HG02885 (cell line): ENCODE measurements at regions not wholly inside any gene's neighbourhood (a gene's known extent, or its start where the extent isn't known, plus 50 kb on each side); places are given as distances from the start of the nearest gene placed in this dataset.

ENCODE experiments used
- ATAC-seq: cut with Tn5 transposase; IDR thresholded peaks from one replicate; pipeline ENCODE4 v1.9.1; 2021; ENCODE audit warnings: mild to moderate bottlenecking; ENCODE audit not compliant: unreplicated experiment, poor library complexity

- no peak for ATAC-seq
Observed at GRCh38 chr5:28574606-28575005, 1536.2 kb upstream of the CDH9 start.

GRCh38 chr5:28567048-28567447, 1528.7 kb upstream of the CDH9 start:
- no peak for ATAC-seq

- no peak for ATAC-seq
Observed at GRCh38 chr5:28561522-28561921, 1523.1 kb upstream of the CDH9 start.

- no peak for ATAC-seq
Observed at GRCh38 chr5:28558196-28558595, 1519.8 kb upstream of the CDH9 start.

- no peak for ATAC-seq
Observed at GRCh38 chr5:28557114-28557513, 1518.7 kb upstream of the CDH9 start.

GRCh38 chr5:28549588-28549987, 1511.2 kb upstream of the CDH9 start:
- ATAC-seq: no peak

- no peak for ATAC-seq
Observed at GRCh38 chr5:28548856-28549255, 1510.5 kb upstream of the CDH9 start.

GRCh38 chr5:28544501-28544900, 1506.1 kb upstream of the CDH9 start:
- ATAC-seq: no peak

- ATAC-seq: no peak
Observed at GRCh38 chr5:28543473-28544098, 1505.2 kb upstream of the CDH9 start.

- no peak for ATAC-seq
Observed at GRCh38 chr5:28542987-28543386, 1504.6 kb upstream of the CDH9 start.

GRCh38 chr5:28523888-28524635, 1485.7 kb upstream of the CDH9 start:
- no peak for ATAC-seq

- no peak for ATAC-seq
Observed at GRCh38 chr5:28523416-28523815, 1485.0 kb upstream of the CDH9 start.

GRCh38 chr5:28517691-28518090, 1479.3 kb upstream of the CDH9 start:
- no peak for ATAC-seq

- no peak for ATAC-seq
Observed at GRCh38 chr5:28516722-28517121, 1478.3 kb upstream of the CDH9 start.

- no peak for ATAC-seq
Observed at GRCh38 chr5:28512648-28513047, 1474.3 kb upstream of the CDH9 start.

- no peak for ATAC-seq
Observed at GRCh38 chr5:28505121-28505520, 1466.7 kb upstream of the CDH9 start.

GRCh38 chr5:28500511-28500910, 1462.1 kb upstream of the CDH9 start:
- no peak for ATAC-seq

GRCh38 chr5:28499766-28500290, 1461.4 kb upstream of the CDH9 start:
- no peak for ATAC-seq

- ATAC-seq: no peak
Observed at GRCh38 chr5:28495876-28496275, 1457.5 kb upstream of the CDH9 start.

- no peak for ATAC-seq
Observed at GRCh38 chr5:28493456-28493855, 1455.1 kb upstream of the CDH9 start.

GRCh38 chr5:28488752-28489151, 1450.4 kb upstream of the CDH9 start:
- ATAC-seq: no peak
